ENCODE measurements at regions not wholly inside any gene's neighbourhood (a gene's known extent, or its start where the extent isn't known, plus 50 kb on each side); places are given as distances from the start of the nearest gene placed in this dataset.

- no peak for TF ChIP-seq POLR2A (IDR thresholded peaks at IDR 0.05)
- no peak for TF ChIP-seq CTCF (IDR thresholded peaks at IDR 0.05)
- TF ChIP-seq POLR2AphosphoS5 (IDR thresholded peaks at IDR 0.05) = no peak
- TF ChIP-seq EP300 (IDR thresholded peaks at IDR 0.05) = no peak
Measured at GRCh38 chr1:200288226-200288625, 121.6 kb downstream of the ZNF281 start.

All from upper lobe of left lung (tissue), 4 donors.